Mesenchymal stem cell (in vitro differentiated cells and primary cell): ENCODE measurements at regions not wholly inside any gene's neighbourhood (a gene's known extent, or its start where the extent isn't known, plus 50 kb on each side); places are given as distances from the start of the nearest gene placed in this dataset.

Source experiments
- DNase-seq: peaks from one replicate; pipeline ENCODE4 v3.0.0-alpha.2; 2013
- H2AFZ ChIP-seq: one replicate; pipeline ENCODE4 v1.6.1; 2013; ENCODE audit warnings: low read depth, mild to moderate bottlenecking, control low read depth, inconsistent platforms, low read length, moderate library complexity
- H2AK5ac ChIP-seq: 2 replicates; pipeline ENCODE4 v1.6.1; 2013; ENCODE audit warnings: low read length, moderate library complexity, mild to moderate bottlenecking, inconsistent platforms; ENCODE audit not compliant: severe bottlenecking
- H2BK120ac ChIP-seq: one replicate; pipeline ENCODE4 v1.6.1; 2013; ENCODE audit warnings: low read depth, mild to moderate bottlenecking, inconsistent platforms, low read length, moderate library complexity
- H2BK12ac ChIP-seq, 2 experiments: one replicate each; pipeline ENCODE4 v1.6.1; 2013; ENCODE audit warnings: inconsistent platforms in 2 of 2, low read length in 2 of 2, mild to moderate bottlenecking in 2 of 2, moderate library complexity in 2 of 2, control low read depth in 1 of 2
- H2BK15ac ChIP-seq: one replicate; pipeline ENCODE4 v1.6.1; 2013; ENCODE audit warnings: mild to moderate bottlenecking, low read depth, inconsistent platforms; ENCODE audit not compliant: poor library complexity, severe bottlenecking
- H2BK5ac ChIP-seq: 2 replicates; pipeline ENCODE4 v1.6.1; 2013; ENCODE audit warnings: low read depth, mild to moderate bottlenecking, low read length, control low read depth, inconsistent platforms; ENCODE audit not compliant: poor library complexity, severe bottlenecking
- H3K14ac ChIP-seq, 2 experiments: one replicate each; pipeline ENCODE4 v1.6.1; 2013; ENCODE audit warnings: inconsistent platforms in 2 of 2, low read length in 2 of 2, control low read depth in 1 of 2, mild to moderate bottlenecking in 1 of 2, moderate library complexity in 1 of 2
- H3K18ac ChIP-seq, 2 experiments: one replicate each; pipeline ENCODE4 v1.6.1; 2013; ENCODE audit warnings: inconsistent platforms in 2 of 2, low read length in 2 of 2, control low read depth in 1 of 2, low read depth in 1 of 2, mild to moderate bottlenecking in 1 of 2
- H3K23ac ChIP-seq, 2 experiments: one replicate each; pipeline ENCODE4 v1.6.1; 2013; ENCODE audit warnings: inconsistent platforms in 2 of 2, low read length in 2 of 2, mild to moderate bottlenecking in 2 of 2, moderate library complexity in 2 of 2, control low read depth in 1 of 2
- H3K27ac ChIP-seq: 2 replicates; pipeline ENCODE4 v1.5.1; 2013; ENCODE audit warnings: mild to moderate bottlenecking, moderate library complexity, low read length, control low read depth, inconsistent platforms; ENCODE audit not compliant: poor library complexity, severe bottlenecking
- H3K27me3 ChIP-seq, 2 experiments: 2 replicates each; pipeline versions ENCODE4 v1.6.1 to v1.7.0; 2013; ENCODE audit warnings: low read length in 2 of 2, mild to moderate bottlenecking in 2 of 2, moderate library complexity in 2 of 2, control low read depth in 1 of 2, inconsistent platforms in 1 of 2; ENCODE audit not compliant: control insufficient read depth in 1 of 2, insufficient read depth in 1 of 2
- H3K36me3 ChIP-seq, 2 experiments: 2 replicates each; pipeline versions ENCODE4 v1.6.1 to v1.7.0; 2013; ENCODE audit warnings: low read length in 2 of 2, control low read depth in 1 of 2, inconsistent platforms in 1 of 2, low read depth in 1 of 2, mild to moderate bottlenecking in 1 of 2; ENCODE audit not compliant: insufficient read depth in 2 of 2, control insufficient read depth in 1 of 2
- H3K4ac ChIP-seq, 2 experiments: one replicate each; pipeline ENCODE4 v1.6.1; 2013; ENCODE audit warnings: inconsistent platforms in 2 of 2, low read length in 2 of 2, mild to moderate bottlenecking in 2 of 2, moderate library complexity in 2 of 2, control low read depth in 1 of 2, low read depth in 1 of 2
- H3K4me1 ChIP-seq: 2 replicates; pipeline ENCODE4 v1.6.1; 2013; ENCODE audit warnings: low read depth, low read length, control low read depth; ENCODE audit not compliant: control insufficient read depth, insufficient read depth
- H3K4me2 ChIP-seq: 2 replicates; pipeline ENCODE4 v1.6.1; 2013; ENCODE audit warnings: low read length, mild to moderate bottlenecking, inconsistent platforms; ENCODE audit not compliant: poor library complexity, severe bottlenecking
- H3K4me3 ChIP-seq, 2 experiments: 2 replicates each; pipeline versions ENCODE4 v1.5.1 to v1.7.0; 2013; ENCODE audit warnings: low read length in 2 of 2, mild to moderate bottlenecking in 2 of 2, control low read depth in 1 of 2, low read depth in 1 of 2; ENCODE audit not compliant: insufficient read depth in 1 of 2
- H3K79me1 ChIP-seq: replicated peaks from 2 replicates; pipeline ENCODE4 v1.6.1; 2013; ENCODE audit warnings: mild to moderate bottlenecking, control low read depth, low read length, inconsistent platforms; ENCODE audit not compliant: poor library complexity, severe bottlenecking
- H3K9ac ChIP-seq: 2 replicates; pipeline ENCODE4 v1.7.0; 2013; ENCODE audit warnings: mild to moderate bottlenecking, low read length, moderate library complexity
- H3K9me3 ChIP-seq: 2 replicates; pipeline ENCODE4 v1.7.0; 2013; ENCODE audit warnings: mild to moderate bottlenecking, low read length; ENCODE audit not compliant: control insufficient read depth
- H4K8ac ChIP-seq: one replicate; pipeline ENCODE4 v1.6.1; 2013; ENCODE audit warnings: inconsistent platforms, mild to moderate bottlenecking, low read length, moderate library complexity
- H4K91ac ChIP-seq: one replicate; pipeline ENCODE4 v1.6.1; 2013; ENCODE audit warnings: mild to moderate bottlenecking, low read length, inconsistent platforms
- WGBS: methylation state at CpG from one replicate; pipeline ENCODE4 v1.1.7; 2013; ENCODE audit warnings: mixed read lengths; 5-methylcytosine and 5-hydroxymethylcytosine counted together

GRCh38 chr20:12409501-12409900 is 491.8 kb downstream of the BTBD3 start:
- Histone ChIP-seq H3K27me3 (no peaks in the 10 kb centered on the region), H3K4me3 (no peak overlapping the region), H3K4me2 (no peak overlapping the region), H3K23ac (no peak overlapping the region), H3K27ac (no peak overlapping the region), H4K91ac (no peak overlapping the region), H2BK5ac (no peak overlapping the region), H4K8ac (no peak overlapping the region), H3K14ac (no peak overlapping the region), H2BK15ac (no peak overlapping the region), H3K79me1 (no peaks in the 10 kb centered on the region), H3K36me3 (no peaks in the 10 kb centered on the region), H3K4ac (no peak overlapping the region), H2BK12ac (no peak overlapping the region), H2AFZ (no peak overlapping the region), H3K18ac (no peak overlapping the region), H2BK120ac (no peak overlapping the region), H3K4me1 (no peaks in the 10 kb centered on the region), H3K9me3 (peaks cover 40% of the 10 kb centered on the region), H3K9ac (no peak overlapping the region), H2AK5ac (no peak overlapping the region)
- no CpG with 5 or more reads among the region's 3 CpGs for WGBS
- no peak for DNase-seq

- no peak overlapping the region for H3K23ac ChIP-seq
- H3K27me3 ChIP-seq = no peaks in the 10 kb centered on the region
- H3K4me1 ChIP-seq = no peaks in the 10 kb centered on the region
- H2AFZ ChIP-seq = no peak overlapping the region
- no peaks in the 10 kb centered on the region for H3K36me3 ChIP-seq
- no peak overlapping the region for H3K4me2 ChIP-seq
- no peak overlapping the region for H3K14ac ChIP-seq
- no peak overlapping the region for H2BK5ac ChIP-seq
- peaks cover 38% of the 10 kb centered on the region for H3K9me3 ChIP-seq
- no peak for DNase-seq
- no peak overlapping the region for H2AK5ac ChIP-seq
- no peak overlapping the region for H3K4me3 ChIP-seq
- no peak overlapping the region for H3K27ac ChIP-seq
- no peak overlapping the region for H2BK12ac ChIP-seq
- no peak overlapping the region for H2BK120ac ChIP-seq
- H4K8ac ChIP-seq = no peak overlapping the region
- no peak overlapping the region for H3K18ac ChIP-seq
- no peaks in the 10 kb centered on the region for H3K79me1 ChIP-seq
- H2BK15ac ChIP-seq = no peak overlapping the region
- H3K4ac ChIP-seq = no peak overlapping the region
- no peak overlapping the region for H3K9ac ChIP-seq
- H4K91ac ChIP-seq = no peak overlapping the region
Measured at GRCh38 chr20:12410783-12411182, 493.1 kb downstream of the BTBD3 start.

- H3K9ac ChIP-seq = no peak overlapping the region
- peaks cover 35% of the 10 kb centered on the region for H3K9me3 ChIP-seq
- H3K36me3 ChIP-seq = no peaks in the 10 kb centered on the region
- H3K4me3 ChIP-seq = no peak overlapping the region
- no peak overlapping the region for H4K91ac ChIP-seq
- no peak overlapping the region for H3K4ac ChIP-seq
- no peak overlapping the region for H2AK5ac ChIP-seq
- no peak overlapping the region for H2BK120ac ChIP-seq
- H3K4me1 ChIP-seq = no peaks in the 10 kb centered on the region
- no peak overlapping the region for H2BK15ac ChIP-seq
- no peak overlapping the region for H3K18ac ChIP-seq
- WGBS = 74% methylated on average over 3 of the region's 7 CpGs
- no peak overlapping the region for H4K8ac ChIP-seq
- no peak overlapping the region for H2BK5ac ChIP-seq
- H3K27me3 ChIP-seq = no peaks in the 10 kb centered on the region
- H2BK12ac ChIP-seq = no peak overlapping the region
- no peak overlapping the region for H3K14ac ChIP-seq
- no peaks in the 10 kb centered on the region for H3K79me1 ChIP-seq
- no peak overlapping the region for H2AFZ ChIP-seq
- DNase-seq = no peak
- no peak overlapping the region for H3K4me2 ChIP-seq
- H3K27ac ChIP-seq = no peak overlapping the region
- no peak overlapping the region for H3K23ac ChIP-seq
Measured at GRCh38 chr20:12411246-12411940, 493.7 kb downstream of the BTBD3 start.

GRCh38 chr20:12413116-12413515 is 495.4 kb downstream of the BTBD3 start:
- Histone ChIP-seq H3K14ac (no peak overlapping the region), H3K18ac (no peak overlapping the region), H2AFZ (no peak overlapping the region), H2BK120ac (no peak overlapping the region), H3K4me1 (no peaks in the 10 kb centered on the region), H3K36me3 (no peaks in the 10 kb centered on the region), H3K79me1 (no peaks in the 10 kb centered on the region), H3K9ac (no peak overlapping the region), H3K27ac (no peak overlapping the region), H4K8ac (no peak overlapping the region), H2BK5ac (no peak overlapping the region), H3K4me2 (no peak overlapping the region), H4K91ac (no peak overlapping the region), H2BK15ac (no peak overlapping the region), H3K23ac (no peak overlapping the region), H3K9me3 (peaks cover 23% of the 10 kb centered on the region), H3K4me3 (no peak overlapping the region), H2BK12ac (no peak overlapping the region), H3K27me3 (no peaks in the 10 kb centered on the region), H2AK5ac (no peak overlapping the region), H3K4ac (no peak overlapping the region)
- 48% methylated on average over 1 of the region's 1 CpG for WGBS
- DNase-seq = no peak
